ENCODE measurements at regions not wholly inside any gene's neighbourhood (a gene's known extent, or its start where the extent isn't known, plus 50 kb on each side); places are given as distances from the start of the nearest gene placed in this dataset.
A peak's percentile ranks its signal among the peaks of the same experiment; 100 is the strongest.
"Not testable (repeated sequence)": the region's sequence is repeated elsewhere in the genome, so short reads cannot be mapped to it uniquely, and the experiment has no call there.

DNA sequence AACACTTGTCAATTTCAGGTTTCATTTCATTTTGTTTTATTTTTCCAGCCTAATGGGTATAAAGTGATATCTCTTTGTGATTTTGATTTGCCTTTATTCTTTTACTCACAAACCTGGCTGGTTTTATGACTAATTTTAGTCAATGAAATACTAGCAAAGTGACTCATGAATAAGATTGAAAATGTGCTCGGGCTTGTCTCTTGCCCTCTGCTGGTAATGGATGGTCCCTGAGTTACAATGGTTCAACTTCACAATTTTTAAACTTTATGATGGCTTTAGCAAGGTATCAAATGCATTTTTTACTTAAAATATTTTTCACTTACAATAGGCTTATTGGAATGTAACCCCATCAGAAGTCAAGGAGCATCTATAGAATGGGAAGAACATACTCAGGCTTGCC is 431.4 kb upstream of the CCNG1 start:
- no peak for DNase-seq

DNA sequence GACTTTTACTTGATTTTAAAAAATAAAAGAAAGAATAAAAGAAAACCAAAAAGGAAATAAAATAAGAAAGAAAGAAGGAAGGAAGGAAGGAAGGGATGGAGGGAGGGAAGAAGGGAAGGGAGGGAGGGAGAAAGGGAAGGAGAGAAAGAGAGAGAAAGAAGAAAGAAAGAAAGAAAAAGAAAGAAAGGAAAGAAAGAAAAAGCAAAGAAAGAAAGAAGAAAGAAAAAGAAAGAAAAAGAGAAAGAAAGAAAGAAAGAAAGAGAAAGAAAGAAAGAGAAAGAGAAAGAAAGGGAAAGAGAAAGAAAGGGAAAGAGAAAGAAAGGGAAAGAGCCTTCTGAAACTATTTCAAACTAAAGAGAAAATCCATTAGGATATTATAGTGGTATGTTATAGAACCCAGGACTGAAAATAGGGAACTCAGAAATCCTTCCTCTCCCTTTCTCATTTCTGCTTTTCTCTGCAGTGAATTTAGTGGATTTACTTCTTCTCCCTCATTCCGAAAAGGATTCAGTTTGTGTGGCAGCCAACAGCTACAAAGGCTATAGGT is 414.7 kb upstream of the CCNG1 start:
- DNase-seq = no peak

DNA sequence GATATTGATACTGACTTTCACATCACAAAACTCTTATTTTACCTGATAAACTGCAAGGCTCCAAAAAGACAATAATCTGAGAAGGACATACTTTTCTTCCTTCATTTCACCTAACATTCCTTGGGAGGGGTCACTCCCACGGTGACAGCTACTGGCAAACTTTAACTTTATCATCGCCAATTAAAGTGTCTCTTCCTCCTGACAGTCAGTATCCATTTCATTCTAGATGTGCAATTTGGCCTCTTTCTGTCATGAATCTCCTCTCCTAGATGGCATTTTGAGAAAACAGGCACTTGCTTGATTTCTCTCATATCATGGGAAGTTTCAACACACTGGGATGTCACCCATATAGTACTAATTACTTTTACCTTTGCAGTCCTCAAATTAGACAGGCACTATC is 413.5 kb upstream of the CCNG1 start:
- no peak for DNase-seq

DNA sequence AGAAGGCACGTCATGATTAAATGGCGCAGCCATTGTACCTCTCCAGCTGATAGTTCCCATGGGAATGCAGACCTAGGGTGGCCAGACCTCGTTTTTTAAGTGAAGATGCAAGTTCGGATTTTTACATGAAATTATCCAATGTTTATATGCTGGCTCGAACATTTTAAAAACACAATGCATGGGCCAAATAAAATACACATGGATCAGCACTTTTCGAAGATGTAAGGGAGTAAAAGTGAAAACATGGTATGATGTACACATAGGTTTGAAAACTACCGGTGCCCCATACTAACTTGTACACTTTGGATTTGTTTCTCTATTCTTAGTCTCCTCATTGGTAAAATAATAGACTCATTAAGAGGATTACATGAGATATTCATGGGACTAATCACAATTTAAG is 412.5 kb upstream of the CCNG1 start:
- no peak for DNase-seq

DNA sequence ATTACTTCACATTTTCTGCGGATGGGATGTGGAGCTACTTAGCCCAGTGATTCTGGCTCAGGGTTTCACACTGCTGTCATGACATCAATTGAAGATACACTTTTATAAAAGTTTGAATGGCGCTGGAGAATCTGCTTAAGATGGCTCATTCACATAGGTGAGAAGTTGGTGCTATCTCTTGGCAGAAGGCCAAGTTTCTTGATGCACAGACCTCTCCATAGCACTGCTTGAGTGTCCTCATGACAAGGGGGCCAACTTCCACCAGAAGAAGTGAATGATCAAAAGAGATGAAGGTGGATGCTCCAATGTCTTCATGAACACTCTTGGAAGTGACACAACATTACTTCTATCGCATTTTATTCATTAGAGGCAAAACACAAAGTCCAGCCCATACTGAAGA is 403.7 kb upstream of the CCNG1 start:
- DNase-seq = no peak

DNA sequence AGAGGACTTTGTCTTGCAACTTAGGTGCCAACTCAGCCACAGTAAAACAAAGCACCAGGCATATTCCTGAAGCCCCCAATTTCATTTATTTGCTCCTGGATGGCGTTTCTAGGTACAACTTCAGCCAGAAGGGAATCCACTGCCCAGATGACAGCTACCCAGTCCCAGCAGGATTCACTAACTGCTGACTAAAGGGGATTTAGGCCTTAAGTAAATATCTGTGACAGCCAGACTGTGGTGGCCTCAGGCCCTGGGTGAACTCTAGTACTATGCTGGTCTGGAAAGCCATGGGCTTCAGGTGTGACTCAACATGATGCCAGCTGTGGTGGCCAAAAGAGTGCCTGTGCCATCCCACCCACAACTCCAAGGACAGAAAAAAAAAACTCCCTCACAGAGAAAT is 396.1 kb upstream of the CCNG1 start:
- no peak for DNase-seq

DNA sequence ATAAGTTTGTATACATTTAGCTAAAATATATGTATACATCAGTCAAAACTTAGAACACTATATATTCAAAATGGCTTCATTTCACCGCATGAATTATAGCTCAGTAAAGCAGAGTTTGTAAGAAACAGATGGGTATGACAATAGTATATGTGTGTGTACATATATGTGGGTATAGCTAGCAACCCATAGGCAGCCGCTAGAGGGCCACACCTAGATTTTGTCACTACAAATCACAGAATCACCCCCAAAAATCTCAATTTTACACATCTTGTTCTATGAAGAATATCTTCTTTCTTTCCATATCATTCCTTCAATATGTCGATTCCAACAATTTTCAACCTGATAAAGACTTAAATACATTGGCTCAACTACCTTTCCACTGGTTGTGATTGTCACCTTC is 357.8 kb upstream of the CCNG1 start:
- peak; percentile 1 to 28 (median 7) for DNase-seq

DNA sequence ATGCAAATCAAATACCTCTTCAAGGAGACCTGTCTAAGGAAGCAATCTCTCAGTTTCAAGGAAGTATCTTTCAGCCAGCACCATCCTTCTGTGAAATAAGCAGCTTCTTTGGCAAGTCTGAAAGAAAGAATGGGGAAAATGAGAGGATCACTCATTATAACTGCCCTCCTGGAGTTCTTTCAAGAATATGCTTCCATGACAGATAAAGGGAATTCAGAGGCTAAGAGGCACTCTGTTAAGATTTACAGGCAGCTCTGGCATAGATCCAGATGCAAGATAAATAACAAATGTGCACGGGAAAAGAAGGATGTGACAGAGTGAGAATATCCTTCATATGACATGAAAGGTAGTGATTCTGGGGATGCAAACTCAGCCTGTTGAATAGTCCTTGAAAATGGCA is 348.2 kb upstream of the CCNG1 start:
- DNase-seq = no peak

DNA sequence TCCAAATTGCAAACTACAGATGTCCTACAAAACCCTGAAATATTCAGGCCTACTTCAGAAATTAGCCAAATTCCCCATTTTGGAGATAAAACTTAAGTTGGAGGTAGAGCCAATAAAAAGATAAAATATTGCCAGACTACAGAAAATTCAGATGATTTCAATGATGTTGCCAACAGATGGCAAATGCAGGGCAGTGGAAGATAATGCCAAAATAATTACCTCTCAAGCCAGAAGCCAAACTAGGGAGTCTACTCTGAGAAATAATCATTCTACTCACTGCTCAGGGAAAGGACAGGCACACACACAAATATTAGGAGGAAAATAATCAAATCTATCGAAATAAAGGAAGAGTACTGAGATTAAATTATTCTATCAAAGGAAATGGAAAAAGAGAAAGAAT is 347.5 kb upstream of the CCNG1 start:
- DNase-seq = no peak

DNA sequence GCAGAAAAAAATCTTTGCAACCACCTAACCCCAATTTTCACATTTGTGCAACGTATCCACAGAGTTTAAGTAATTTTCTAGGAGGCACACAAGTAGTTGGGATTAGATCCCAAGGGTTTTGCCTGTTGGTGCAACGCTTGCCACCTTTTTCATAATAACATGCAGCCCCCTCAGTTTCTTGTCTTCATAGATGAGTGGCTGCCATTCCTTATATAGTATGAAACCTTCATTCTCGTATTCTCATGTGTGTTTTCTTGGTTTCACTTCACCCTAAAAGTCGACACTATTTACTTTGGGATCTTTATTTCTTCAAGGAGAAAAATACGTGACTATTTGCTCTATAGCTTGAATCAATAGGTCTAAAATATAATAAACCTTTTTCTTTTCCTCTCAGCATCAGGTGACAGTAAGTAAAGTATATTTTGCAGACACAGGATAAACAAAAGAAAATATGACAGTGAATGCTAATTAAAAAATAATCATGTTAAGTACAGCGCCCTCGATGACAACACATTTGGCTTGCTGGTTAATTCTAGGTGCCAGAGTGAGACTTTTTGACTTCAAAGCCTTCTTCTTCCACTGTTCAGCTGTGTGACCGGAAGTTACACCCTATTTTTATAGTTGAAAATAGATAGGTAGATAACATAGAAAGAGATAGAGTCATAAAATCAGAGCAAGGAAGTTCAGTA is 342.8 kb upstream of the CCNG1 start:
- DNase-seq = no peak

DNA sequence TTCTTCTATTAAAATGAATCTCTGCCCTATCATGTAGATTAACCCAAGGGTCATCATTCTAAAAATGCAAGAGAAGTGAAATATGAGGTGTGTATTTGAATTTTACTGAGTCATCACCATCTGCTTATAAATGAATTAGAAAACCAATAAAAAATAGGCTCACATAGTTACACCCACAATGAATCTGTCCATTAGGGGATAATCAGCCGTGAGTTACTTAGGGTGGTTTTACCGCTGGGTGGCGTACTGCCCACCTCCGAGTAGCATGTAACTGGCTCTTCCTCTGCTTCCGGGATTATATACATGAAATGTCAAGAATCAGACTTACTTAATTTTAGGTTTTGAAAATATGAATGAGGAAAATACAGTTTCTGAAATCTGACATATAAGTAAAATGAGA is 332.9 kb upstream of the CCNG1 start:
- peak; percentile 3 to 32 (median 14) for DNase-seq

DNA sequence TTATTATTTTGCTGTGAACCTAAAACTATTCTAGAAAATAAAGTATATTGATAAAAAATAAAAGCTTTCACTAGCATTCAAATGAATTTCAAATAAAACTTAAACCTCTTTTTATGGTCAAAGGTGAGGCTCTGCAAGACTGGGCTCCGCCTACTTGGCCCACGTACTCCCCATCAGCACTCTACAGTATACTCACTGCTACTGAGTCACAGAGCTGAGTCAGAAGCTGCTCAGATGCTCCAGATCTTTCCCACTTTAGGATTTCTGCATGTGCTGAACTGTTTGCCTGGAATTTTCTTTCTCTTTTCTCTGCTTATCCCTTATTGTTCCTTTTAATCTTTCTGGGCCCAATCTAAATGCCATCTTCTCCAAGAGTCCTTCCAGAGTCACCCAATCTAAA is 331.9 kb upstream of the CCNG1 start:
- DNase-seq = peak in 2 of 4 experiments; percentile 1

DNA sequence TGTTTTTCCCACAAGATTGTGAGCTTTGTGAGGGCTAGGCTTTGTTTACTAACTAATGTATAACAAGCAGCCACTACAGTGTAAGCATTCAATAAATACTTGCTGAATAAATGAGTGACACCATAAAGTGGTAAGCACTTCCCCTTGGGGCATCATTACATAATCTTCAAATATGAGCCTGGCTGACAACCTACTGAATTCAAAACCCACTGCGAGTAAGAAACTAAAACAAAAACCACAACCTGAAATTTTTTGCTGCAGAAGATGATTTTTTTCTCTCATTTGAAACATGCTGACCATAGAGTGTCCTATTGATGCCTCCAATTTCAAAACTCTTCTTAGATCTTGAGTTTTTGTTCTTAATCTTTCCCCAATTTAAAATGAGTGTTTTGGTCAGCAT is 331.3 kb upstream of the CCNG1 start:
- peak in 2 of 4 experiments; percentile 1 for DNase-seq

DNA sequence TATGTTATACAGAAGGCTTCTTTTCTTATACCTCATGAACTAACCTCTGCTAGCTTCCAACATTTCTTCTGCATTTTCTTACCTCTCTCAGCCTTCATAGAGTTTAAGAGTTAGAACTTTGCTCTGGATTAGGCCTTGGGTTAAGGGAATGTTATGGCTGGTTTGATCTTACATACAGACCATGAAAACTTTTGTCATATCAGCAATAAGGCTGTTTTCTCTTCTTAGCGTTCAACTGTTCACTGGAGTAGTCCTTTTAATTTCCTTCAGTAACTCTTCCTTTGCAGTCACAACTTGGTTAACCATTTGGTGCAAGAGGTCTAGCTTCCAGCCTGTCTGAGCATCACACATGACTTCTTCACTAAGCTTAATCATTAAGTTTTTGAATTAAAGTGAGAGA is 329.0 kb upstream of the CCNG1 start:
- no peak for DNase-seq

DNA sequence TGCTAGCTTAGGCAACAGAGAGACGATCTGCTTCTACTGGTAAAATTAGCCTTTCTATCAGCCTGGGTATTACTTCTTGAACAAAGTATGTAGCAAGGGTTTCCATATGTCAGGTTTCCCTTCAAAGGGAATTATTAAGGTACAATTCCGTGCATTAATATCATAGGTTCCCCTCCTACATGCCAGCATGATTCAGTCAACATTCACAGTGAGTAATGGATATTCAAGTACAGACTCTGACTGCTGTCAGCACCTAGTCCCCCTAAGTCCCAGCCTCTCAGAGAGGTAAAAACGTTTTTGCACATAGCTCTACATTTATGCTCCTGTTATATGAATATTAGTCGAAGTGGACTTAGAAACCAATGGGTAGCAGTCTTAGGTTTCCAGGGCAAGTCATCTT is 322.4 kb upstream of the CCNG1 start:
- DNase-seq = no peak

DNA sequence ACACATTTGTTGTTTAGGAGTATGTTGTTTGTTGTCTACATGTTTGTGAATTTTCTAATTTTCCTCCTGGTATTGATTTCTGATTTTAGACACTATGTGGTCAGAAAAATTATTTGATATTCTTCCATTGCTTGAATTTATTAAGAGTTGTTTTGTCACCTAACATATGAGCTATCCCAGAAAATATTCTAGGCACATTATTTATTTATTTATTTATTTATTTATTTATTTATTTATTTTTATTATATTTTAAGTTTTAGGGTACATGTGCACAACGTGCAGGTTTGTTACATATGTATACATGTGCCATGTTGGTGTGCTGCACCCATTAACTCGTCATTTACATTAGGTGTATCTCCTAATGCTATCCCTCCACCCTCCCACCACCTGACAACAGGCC is 320.8 kb upstream of the CCNG1 start:
- DNase-seq = not testable (repeated sequence)

DNA sequence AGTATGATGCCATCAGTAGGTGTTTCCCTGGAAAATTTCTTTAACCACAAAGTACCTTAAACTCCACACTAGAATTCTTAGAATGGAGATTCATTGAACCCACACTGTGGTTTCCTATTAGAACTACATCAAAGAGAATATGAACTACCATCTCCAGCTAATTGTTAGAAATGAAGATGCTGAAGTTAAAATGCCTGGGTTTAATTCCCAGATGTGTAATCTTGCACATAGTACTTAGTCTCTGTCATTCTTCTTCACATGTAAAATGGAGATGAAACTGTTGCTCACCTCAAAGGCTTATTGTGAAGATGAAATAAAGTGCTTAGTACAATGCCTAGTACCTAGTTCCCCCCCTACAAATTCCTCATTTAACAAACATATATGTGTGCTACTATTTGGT is 303.3 kb upstream of the CCNG1 start:
- no peak for DNase-seq

DNA sequence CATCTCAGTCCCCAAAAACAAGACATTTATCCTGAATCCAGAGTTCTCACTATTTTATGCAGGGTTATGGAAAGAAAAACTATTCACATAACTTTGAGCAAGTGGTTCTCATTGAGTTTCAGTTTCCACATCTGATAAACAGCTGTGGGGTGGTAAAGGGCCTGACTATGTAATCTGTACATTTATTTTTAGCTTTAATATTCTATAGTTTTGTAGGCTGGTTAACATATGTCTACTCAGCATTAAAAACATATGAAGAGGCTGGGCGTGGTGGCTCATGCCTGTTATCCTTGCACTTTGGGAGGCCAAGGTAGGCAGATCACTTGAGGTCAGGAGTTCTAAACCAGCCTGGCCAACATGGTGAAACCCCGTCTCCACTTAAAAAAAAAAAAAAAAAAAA is 301.5 kb upstream of the CCNG1 start:
- no peak for DNase-seq

DNA sequence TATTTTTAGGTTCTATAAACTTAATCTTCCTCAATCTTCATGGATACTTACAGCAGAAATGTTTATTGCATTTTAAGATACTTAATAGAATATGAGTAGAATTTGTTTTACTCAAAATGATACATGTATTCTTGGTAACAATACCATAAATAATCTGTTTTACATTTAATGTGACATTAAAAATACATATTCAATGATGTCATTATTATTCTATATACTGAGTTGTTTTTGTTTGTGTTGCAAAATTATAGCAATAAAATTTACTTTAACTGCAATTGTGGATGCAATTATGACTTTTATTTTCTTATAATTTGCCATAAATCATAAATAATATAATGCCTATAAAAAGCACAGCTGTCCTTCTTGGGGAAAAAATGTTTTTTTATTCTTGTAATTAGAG is 275.9 kb upstream of the CCNG1 start:
- DNase-seq = no peak

DNA sequence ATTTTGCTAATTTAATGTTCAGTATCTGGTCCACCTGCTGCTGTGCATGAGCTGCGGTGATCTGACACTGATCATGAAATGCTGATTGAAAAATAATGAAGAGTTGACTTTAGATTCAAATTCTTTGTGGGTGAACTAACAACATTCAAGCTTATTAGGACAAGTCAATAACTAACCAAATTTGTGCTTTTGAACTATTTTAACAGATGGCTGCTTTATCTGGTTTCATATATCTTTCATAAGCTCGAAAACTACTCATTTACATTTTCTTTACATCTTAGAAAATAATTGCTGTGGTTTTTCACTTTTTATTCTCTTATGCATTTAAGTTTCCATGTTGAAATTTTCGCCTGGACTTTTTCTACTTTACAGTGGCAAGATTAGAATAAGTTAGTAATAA is 274.8 kb upstream of the CCNG1 start:
- DNase-seq = no peak

DNA sequence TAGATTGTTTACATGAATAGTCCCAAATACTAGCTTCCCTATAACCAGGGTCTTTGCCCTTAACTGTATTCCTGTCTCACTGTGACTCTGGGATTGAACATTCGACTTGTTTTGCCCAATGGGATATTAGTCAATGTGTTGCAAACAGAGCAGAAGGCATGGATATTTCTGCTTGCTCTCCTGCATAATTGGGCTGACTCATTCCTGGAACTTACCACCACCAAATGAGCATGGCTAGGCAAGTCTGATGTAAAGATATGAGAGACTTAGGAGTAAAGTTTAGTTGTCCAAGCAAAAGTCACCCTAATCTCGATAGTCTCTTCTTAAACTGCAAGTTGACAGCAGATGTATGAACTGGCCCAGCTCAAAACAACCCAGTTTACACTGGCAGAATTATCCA is 273.5 kb upstream of the CCNG1 start:
- DNase-seq = no peak

DNA sequence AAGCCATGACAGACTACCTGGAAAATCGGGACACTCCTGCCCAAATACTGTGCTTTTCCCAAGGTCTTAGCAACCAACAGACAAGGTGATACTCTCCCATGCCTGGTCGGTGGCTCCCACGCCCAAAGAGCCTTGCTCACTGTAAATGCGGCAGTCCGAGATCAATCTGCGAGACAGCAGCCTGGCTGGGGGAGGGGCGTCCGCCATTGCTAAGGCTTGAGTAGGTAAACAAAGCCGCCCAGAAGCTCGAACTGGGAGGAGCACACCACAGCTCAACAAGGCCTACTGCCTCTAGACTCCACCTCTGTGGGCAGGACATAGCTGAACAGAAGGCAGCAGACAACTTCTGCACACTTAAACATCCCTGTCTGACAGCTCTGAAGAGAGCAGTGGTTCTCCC is 272.1 kb upstream of the CCNG1 start:
- no peak for DNase-seq

DNA sequence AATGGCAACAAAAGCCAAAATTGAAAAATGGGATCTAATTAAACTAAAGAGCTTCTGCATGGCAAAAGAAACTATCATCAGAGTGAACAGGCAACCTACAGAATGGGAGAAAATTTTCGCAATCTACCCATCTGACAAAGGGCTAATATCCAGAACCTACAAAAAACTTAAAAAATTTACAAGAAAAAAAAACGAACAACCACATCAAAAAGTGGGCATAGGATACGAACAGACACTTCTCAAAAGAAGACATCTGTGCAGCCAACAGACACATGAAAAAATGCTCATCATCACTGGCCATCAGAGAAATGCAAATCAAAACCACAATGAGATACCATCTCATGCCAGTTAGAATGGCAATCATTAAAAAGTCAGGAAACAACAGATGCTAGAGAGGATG is 267.2 kb upstream of the CCNG1 start:
- DNase-seq = not testable (repeated sequence)

DNA sequence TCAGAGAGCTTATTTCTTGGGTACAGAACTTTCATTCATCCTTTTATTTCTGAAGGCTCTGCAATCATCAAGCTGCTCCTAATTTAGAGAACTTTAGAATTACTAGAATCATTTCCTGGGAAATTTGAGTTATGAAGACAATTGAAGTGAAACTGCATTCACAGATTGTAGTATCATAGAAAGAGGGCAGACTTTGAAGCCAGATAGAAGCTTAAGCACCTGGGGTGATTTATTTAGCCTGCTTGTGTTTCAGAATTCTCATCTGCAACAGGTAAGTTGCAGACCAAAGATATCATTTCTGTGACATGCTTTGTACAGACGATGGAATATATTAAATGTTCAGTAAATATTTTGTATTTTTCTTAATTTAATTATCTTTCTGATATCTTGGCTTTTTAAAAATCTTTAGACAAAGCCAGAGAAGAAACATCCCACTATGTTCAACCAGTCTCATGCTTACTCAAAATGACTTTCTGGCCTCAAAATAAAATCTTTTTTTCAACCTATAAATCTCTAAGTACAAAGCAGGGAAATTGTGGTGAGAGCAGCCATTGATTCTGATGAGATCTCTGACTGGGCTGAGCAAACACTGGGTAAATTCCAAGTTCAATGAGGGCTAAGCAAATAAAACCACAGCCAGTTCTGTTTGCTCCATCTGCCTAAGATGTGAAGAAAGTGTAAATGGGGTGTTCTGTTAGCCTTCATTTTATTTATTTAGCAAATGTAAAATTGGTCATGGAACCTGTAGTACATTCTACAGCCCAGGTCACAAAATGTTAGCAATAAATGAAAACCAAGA is 264.7 kb upstream of the CCNG1 start:
- no peak for DNase-seq
